Activated CD4-positive, alpha-beta T cell treated with anti-CD3 and anti-CD28 coated beads for 36 hours (primary cell): ENCODE measurements at regions not wholly inside any gene's neighbourhood (a gene's known extent, or its start where the extent isn't known, plus 50 kb on each side); places are given as distances from the start of the nearest gene placed in this dataset.

Experiments
- ATAC-seq: fragments of 200-7000 bp; cut with Tn5 transposase; one replicate; pipeline ENCODE4 v1.10.0; 2021; ENCODE audit warnings: mild to moderate bottlenecking, moderate library complexity
- CTCF ChIA-PET: fragments of 350-600 bp; sonication (Branson Sonifier 250); formaldehyde crosslinking; loops from one replicate; lab custom pipeline; 2021; ENCODE audit warnings: antibody characterized with exemption; lab: Charles Lee
- POLR2A ChIA-PET: fragments of 350-600 bp; sonication (Branson Sonifier 250); formaldehyde crosslinking; loops from one replicate; lab custom pipeline; 2021; ENCODE audit warnings: antibody characterized with exemption, inconsistent platforms; lab: Charles Lee
- DNase-seq: peaks from one replicate; pipeline ENCODE4 v3.0.0-alpha.2; 2020
- H3K27ac Mint-ChIP-seq: one replicate; pipeline ENCODE4 v1.8.0; 2021; ENCODE audit warnings: mixed read lengths
- H3K27me3 Mint-ChIP-seq: one replicate; pipeline ENCODE4 v1.8.0; 2021; ENCODE audit warnings: mixed read lengths
- H3K36me3 Mint-ChIP-seq: one replicate; pipeline ENCODE4 v1.8.0; 2021; ENCODE audit warnings: low read depth, mixed read lengths
- H3K4me1 Mint-ChIP-seq: one replicate; pipeline ENCODE4 v1.8.0; 2021; ENCODE audit warnings: mixed read lengths
- H3K4me3 Mint-ChIP-seq: one replicate; pipeline ENCODE4 v1.8.0; 2021; ENCODE audit warnings: mild to moderate bottlenecking, moderate library complexity, mixed read lengths
- H3K9me3 Mint-ChIP-seq: one replicate; pipeline ENCODE4 v1.8.0; 2021; ENCODE audit warnings: low read depth, mixed read lengths
- intact Hi-C, 2 experiments: fragments of 100-400 bp; cut with DNase I in 1 of 2; cut with micrococcal nuclease in 1 of 2; formaldehyde crosslinking; loops; one replicate each; pipeline versions ENCODE4 v1.14.2 to v1.15.1; 2022 to 2024; cut with DNase I, micrococcal nuclease

DNA sequence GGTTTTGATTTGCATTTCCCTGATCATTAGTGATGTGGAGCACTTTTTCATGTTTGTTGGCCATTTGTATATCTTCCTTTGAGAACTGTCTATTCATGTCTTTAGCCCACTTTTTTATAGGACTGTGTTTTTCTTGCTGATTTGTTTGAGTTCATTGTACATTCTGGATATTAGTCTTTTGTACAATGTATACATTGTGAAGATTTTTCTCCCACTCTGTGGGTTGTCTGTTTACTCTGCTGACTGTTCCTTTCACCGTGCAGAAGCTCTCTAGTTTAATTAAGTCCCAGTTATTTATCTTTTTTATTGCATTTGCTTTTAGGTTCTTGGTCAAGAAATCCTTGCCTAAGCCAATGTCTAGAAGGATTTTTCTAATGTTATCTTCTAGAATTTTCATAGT is 91.1 kb upstream of the ATP11B start:
- CTCF ChIA-PET = no interaction called here
- no peak for DNase-seq
- no peak for ATAC-seq
- Mint-ChIP-seq H3K27ac (no peak overlapping the region), H3K9me3 (no peaks in the 10 kb centered on the region), H3K4me3 (no peak overlapping the region), H3K27me3 (peaks cover 8% of the 10 kb centered on the region), H3K36me3 (no peaks in the 10 kb centered on the region), H3K4me1 (no peaks in the 10 kb centered on the region)
- intact Hi-C loops = no loop called here
- POLR2A ChIA-PET = no interaction called here

DNA sequence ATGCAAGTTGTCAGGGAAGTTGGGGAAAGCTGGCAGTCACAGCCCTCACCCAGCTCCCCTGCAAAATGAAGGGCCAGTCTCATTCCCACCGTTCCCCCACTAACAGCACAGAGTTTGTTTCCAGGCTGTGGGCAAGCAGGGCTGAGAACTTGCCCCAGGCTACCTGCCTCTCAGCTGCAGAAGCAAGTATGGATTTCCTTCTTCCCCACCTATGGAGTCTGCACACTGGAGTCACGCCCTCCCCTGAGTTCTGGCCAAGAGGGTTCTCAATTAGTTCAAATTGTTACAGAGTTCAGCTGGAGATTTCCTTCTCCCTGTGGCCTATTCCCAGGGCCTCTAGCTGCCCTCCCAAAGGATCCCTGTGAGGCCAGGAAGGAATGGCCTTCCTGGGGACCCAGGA is 90.1 kb upstream of the ATP11B start:
- no peak for ATAC-seq
- ChIA-PET CTCF (interaction anchor here (1.7 kb wide), 1 partner anchor 10 kb away, joined by 7 read pairs; no protein-coding TSS in a partner anchor), POLR2A (no interaction called here)
- Mint-ChIP-seq H3K4me1 (no peaks in the 10 kb centered on the region), H3K27ac (no peak overlapping the region), H3K36me3 (no peaks in the 10 kb centered on the region), H3K27me3 (peaks cover 8% of the 10 kb centered on the region), H3K9me3 (no peaks in the 10 kb centered on the region), H3K4me3 (no peak overlapping the region)
- intact Hi-C loops = no loop called here
- DNase-seq = no peak

DNA sequence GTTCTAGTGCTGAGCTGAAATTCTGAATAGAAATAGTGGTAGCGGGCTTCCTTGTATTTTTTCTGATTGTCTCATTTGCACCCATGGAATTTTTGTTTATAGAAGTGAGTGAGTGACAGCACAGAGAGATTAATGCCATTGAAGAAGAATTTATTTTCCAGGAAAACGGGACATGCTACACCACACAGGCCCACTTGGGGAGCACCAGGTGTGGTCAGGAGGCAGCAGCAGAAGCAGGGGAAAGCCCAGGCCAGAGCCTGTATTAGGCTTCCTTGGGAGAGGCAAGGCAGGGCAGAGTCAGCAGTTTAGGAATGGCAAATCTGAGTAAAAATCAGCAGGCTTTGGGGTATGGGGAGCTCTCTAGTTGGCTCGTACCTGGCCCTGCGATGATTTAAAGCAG is 88.4 kb upstream of the ATP11B start:
- no peaks in the 10 kb centered on the region for H3K9me3 Mint-ChIP-seq
- ATAC-seq (no peak), DNase-seq (no peak)
- H3K36me3 Mint-ChIP-seq = no peaks in the 10 kb centered on the region
- H3K27me3 Mint-ChIP-seq = peaks cover 8% of the 10 kb centered on the region
- no peak overlapping the region for H3K4me3 Mint-ChIP-seq
- CTCF ChIA-PET = interaction anchor here (0.8 to 1.1 kb wide), 2 partner anchors 9 to 22 kb away, joined by 3 read pairs; no protein-coding TSS in a partner anchor
- H3K4me1 Mint-ChIP-seq = no peaks in the 10 kb centered on the region
- no peak overlapping the region for H3K27ac Mint-ChIP-seq
- intact Hi-C loops = no loop called here
- POLR2A ChIA-PET = no interaction called here

DNA sequence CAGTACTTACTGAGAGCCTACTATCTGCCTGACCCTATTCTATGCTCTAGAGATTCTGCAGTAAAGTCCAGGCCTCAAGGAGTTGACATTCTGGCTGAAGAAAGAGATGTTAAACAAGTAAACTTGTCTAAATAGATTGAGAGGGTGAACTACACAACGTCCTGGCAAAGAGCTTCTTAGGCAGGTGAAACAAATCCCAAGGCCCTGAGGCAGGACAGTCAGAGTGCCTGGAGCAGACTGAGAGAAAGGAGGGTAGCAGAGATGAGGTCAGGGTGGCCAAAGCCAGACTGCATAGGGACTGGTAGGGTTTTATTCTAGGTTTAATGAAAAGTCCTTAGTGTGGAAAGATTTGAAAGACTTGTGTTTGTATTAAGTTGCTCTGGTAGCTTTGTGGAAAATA is 84.5 kb upstream of the ATP11B start:
- ChIA-PET CTCF (interaction anchor here (0.8 to 1.2 kb wide), 5 partner anchors 10 to 378 kb away, joined by 3 read pairs; no protein-coding TSS in a partner anchor), POLR2A (no interaction called here)
- Mint-ChIP-seq H3K4me1 (peaks cover 2% of the 10 kb centered on the region), H3K27ac (no peak overlapping the region), H3K27me3 (peaks cover 9% of the 10 kb centered on the region), H3K4me3 (no peak overlapping the region), H3K36me3 (no peaks in the 10 kb centered on the region), H3K9me3 (no peaks in the 10 kb centered on the region)
- DNase-seq (no peak), ATAC-seq (no peak)
- intact Hi-C loops = no loop called here

DNA sequence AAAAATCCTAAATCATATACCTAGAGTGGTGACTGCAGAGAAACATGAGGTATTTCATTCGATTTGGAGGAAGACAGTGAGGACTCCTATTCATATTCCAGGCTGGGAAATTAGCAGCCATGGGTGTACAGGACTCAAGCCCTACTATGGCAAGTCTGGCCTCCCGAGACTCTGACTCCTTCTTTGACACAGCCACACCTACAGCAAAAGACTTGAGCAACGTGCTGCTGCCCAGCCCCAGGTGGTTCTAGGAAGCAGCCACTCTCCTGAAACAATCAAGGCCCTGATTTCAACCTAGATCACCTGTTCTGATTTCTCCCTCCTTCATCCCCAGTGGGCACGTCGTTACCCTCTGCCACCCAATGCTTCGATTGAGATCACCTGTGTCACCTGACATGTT is 84.0 kb upstream of the ATP11B start:
- intact Hi-C loops = no loop called here
- Mint-ChIP-seq H3K36me3 (no peaks in the 10 kb centered on the region), H3K27me3 (peaks cover 9% of the 10 kb centered on the region), H3K27ac (no peak overlapping the region), H3K9me3 (no peaks in the 10 kb centered on the region), H3K4me1 (peaks cover 2% of the 10 kb centered on the region), H3K4me3 (no peak overlapping the region)
- no peak for DNase-seq
- ChIA-PET POLR2A (no interaction called here), CTCF (interaction anchor here (0.7 to 1.1 kb wide), 4 partner anchors 11 to 391 kb away, joined by 3 to 4 read pairs (median 3); no protein-coding TSS in a partner anchor)
- ATAC-seq = no peak

DNA sequence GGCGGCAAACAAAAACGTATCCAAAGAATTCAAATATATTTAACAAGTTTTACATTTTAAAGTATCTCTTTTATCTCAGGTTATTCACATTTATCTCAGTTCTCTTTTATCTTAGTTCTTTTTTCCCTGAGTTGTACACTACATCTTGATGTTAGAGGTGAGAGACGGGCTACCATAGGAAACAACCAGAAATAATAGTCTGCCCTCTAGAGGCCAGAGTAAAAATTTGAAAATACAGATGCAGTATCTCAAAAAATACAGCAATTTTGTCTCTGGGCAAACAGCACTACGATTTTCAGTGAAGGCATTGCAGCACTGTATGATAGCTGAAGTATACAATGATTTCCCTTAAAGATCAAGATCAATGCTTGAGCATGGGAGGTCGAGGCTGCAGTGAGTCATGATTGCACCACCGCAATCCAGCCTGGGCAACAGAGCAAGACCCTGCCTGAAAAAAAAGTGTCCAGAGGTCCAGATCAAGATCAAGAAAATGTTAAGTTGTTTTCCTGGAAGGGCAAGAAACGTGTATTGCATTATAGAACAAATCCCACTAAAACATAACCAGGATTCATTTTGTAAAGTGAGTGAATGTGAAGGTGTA is 82.6 kb upstream of the ATP11B start:
- Mint-ChIP-seq H3K4me3 (no peak overlapping the region), H3K27ac (no peak overlapping the region), H3K9me3 (no peaks in the 10 kb centered on the region), H3K36me3 (no peaks in the 10 kb centered on the region), H3K4me1 (peaks cover 2% of the 10 kb centered on the region), H3K27me3 (peaks cover 6% of the 10 kb centered on the region)
- ChIA-PET POLR2A (no interaction called here), CTCF (interaction anchor here (0.7 to 1.3 kb wide), 6 partner anchors 10 to 653 kb away, joined by 3 to 5 read pairs (median 3); no protein-coding TSS in a partner anchor)
- DNase-seq = no peak
- ATAC-seq = peak; percentile 49
- intact Hi-C loops = loop anchor here (5.0 to 10.0 kb wide), 3 partner anchors 194 to 674 kb away; no protein-coding TSS in a partner anchor

DNA sequence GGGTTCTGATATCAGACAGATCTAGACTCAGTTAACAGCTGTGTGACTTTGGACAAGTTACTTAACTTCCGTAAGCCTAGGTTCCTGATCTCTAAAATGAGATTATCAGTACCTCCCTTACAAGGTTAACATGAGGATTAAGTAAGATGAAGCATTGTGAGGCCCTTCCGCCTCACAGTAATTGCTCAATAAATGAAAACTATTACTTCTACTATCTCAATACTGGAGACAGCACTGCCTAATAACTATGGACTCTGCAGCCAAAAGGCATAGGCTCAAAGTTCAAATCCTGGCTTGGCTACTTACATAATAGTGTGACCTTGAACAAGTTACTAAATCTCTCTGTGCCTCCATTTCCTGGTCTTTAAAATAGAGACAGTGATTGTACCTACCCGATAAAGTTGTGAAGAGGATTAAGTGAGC is 82.0 kb upstream of the ATP11B start:
- POLR2A ChIA-PET = no interaction called here
- DNase-seq = no peak

DNA sequence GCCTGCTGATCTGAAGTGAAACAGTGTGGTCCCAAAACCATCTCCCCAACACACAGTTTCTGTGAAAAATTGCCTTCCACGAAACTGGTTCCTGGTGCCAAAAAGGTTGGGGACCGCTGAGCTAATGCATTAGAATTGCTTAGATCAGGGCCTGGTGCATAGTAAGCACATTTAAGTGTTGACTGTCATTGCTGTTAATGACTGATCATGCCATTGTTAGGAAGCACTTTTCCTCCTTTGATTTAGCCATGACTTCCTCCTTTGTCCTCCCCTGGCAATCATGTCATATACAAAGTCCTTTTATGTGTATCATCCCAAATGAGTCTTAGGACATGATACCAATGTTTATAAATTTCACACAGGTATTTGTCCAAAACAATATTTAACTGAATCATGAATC is 81.5 kb upstream of the ATP11B start:
- intact Hi-C loops = loop anchor here (5.0 to 10.0 kb wide), 3 partner anchors 193 to 673 kb away; no protein-coding TSS in a partner anchor

More for the DNA sequence above, 82.0 kb upstream of the ATP11B start:
- CTCF ChIA-PET = interaction anchor here (1.2 to 2.1 kb wide), 3 partner anchors 9 to 374 kb away, joined by 3 to 7 read pairs (median 4); no protein-coding TSS in a partner anchor
- Mint-ChIP-seq H3K27ac (no peak overlapping the region), H3K27me3 (peaks cover 6% of the 10 kb centered on the region), H3K9me3 (no peaks in the 10 kb centered on the region), H3K36me3 (no peaks in the 10 kb centered on the region), H3K4me3 (no peak overlapping the region), H3K4me1 (peaks cover 6% of the 10 kb centered on the region)
- intact Hi-C loops = loop anchor here (5.0 to 10.0 kb wide), 3 partner anchors 194 to 674 kb away; no protein-coding TSS in a partner anchor
- no peak for ATAC-seq

DNA sequence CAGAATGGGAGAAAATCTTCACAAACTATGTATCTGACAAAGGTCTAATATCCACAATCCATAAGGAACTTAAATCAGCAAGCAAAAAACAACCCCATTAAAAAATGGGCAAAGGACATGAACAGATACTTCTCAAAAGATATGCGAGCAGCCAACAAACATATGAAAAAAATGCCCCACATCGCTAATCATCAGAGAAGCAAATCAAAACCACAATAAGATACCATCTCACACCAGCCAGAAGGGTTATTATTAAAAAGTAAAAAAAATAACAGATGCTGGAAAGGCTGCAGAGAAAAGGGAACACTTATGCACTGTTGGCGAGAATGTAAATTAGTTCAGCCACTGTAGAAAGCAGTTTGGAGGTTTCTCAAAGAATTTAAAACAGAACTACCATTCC is 80.2 kb upstream of the ATP11B start:
- intact Hi-C loops = loop anchor here (5.0 to 10.0 kb wide), 3 partner anchors 192 to 672 kb away; no protein-coding TSS in a partner anchor
- ATAC-seq (no peak), DNase-seq (no peak)
- H3K4me3 Mint-ChIP-seq = no peak overlapping the region
- POLR2A ChIA-PET = no interaction called here
- peaks cover 8% of the 10 kb centered on the region for H3K4me1 Mint-ChIP-seq
- CTCF ChIA-PET = interaction anchor here (0.6 to 2.7 kb wide), 15 partner anchors 10 to 512 kb away, joined by 3 to 14 read pairs (median 4); no protein-coding TSS in a partner anchor
- H3K27ac Mint-ChIP-seq = no peak overlapping the region
- H3K27me3 Mint-ChIP-seq = peaks cover 3% of the 10 kb centered on the region
- no peaks in the 10 kb centered on the region for H3K9me3 Mint-ChIP-seq
- H3K36me3 Mint-ChIP-seq = no peaks in the 10 kb centered on the region

More for the DNA sequence above, 81.5 kb upstream of the ATP11B start:
- Mint-ChIP-seq H3K4me1 (peaks cover 8% of the 10 kb centered on the region), H3K27me3 (peaks cover 5% of the 10 kb centered on the region), H3K27ac (no peak overlapping the region), H3K4me3 (no peak overlapping the region), H3K36me3 (no peaks in the 10 kb centered on the region), H3K9me3 (no peaks in the 10 kb centered on the region)
- DNase-seq (no peak), ATAC-seq (no peak)
- POLR2A ChIA-PET = no interaction called here
- CTCF ChIA-PET = interaction anchor here (1.0 to 2.4 kb wide), 5 partner anchors 8 to 125 kb away, joined by 3 to 7 read pairs (median 4); no protein-coding TSS in a partner anchor

DNA sequence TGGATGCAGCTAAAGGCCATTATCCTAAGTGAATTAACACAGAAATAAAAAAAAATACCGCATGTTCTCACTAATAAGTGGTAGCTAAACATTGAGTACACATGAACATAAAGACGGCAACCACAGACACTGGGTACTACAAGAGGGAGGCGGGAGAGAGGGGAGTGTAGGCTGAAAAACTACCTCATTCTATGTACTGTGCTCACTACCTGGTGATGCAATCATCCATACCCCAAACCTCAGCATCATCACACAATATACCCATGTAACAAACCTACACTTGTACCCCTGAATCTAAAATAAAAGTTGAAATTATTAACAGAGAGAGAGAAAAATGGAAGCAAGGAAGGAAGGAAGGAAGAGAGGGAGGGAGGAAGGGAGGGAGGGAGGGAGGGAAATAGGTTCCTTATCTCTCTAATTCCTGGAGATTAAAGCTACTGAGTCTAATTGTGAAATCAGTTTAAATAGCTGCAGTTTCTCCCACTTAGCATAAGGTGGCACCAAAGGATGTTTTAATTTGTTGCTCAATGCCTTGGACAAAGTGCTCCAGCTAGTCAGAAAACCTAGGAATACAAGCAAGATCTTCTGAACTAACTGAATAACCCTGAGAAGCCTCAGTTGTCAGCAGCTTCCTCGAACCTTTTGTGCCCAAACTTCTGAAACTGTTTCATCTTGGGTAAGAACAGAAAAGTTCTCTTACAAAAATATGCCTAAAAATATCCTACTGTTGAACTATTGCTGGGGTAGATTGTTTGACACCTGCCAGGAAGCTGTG is 79.4 kb upstream of the ATP11B start:
- peaks cover 3% of the 10 kb centered on the region for H3K27me3 Mint-ChIP-seq
- ChIA-PET CTCF (interaction anchor here (0.6 to 2.9 kb wide), 30 partner anchors 8 to 525 kb away, joined by 3 to 29 read pairs (median 4); no protein-coding TSS in a partner anchor), POLR2A (interaction anchor here (1.3 kb wide), 1 partner anchor 85 kb away, joined by 3 read pairs; no protein-coding TSS in a partner anchor)
- intact Hi-C loops = loop anchor here (1.0 to 10.0 kb wide), 5 partner anchors 124 to 671 kb away; no protein-coding TSS in a partner anchor
- peaks cover 8% of the 10 kb centered on the region for H3K4me1 Mint-ChIP-seq
- ATAC-seq = peak; percentile 66
- H3K9me3 Mint-ChIP-seq = no peaks in the 10 kb centered on the region
- no peak overlapping the region for H3K4me3 Mint-ChIP-seq
- no peak for DNase-seq
- no peak overlapping the region for H3K27ac Mint-ChIP-seq
- H3K36me3 Mint-ChIP-seq = no peaks in the 10 kb centered on the region

DNA sequence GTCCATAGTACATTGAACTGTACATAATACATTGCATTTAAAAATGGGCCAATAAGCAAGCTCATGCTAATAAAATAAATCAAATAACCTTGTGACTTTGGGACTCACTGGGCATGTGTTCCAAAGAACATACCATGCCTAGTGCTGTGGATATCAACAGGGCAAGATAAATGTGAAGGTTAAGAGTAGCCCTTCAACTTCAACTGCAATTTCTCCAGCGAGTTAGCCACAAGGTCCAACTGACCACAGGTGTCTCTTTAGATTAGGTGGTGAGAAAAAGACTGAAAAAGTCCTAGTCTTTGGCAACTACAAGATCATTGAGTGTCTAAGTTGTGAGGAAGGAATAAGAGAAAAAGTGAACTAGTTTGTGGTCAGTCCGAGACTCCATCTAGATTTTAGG is 78.3 kb upstream of the ATP11B start:
- Mint-ChIP-seq H3K9me3 (no peaks in the 10 kb centered on the region), H3K27me3 (peaks cover 3% of the 10 kb centered on the region), H3K36me3 (no peaks in the 10 kb centered on the region), H3K4me1 (peaks cover 8% of the 10 kb centered on the region), H3K27ac (no peak overlapping the region), H3K4me3 (no peak overlapping the region)
- ChIA-PET POLR2A (interaction anchor here (1.3 kb wide), 1 partner anchor 84 kb away, joined by 3 read pairs; no protein-coding TSS in a partner anchor), CTCF (interaction anchor here (1.0 to 3.6 kb wide), 12 partner anchors 12 to 195 kb away, joined by 3 to 29 read pairs (median 6); no protein-coding TSS in a partner anchor)
- intact Hi-C loops = loop anchor here (2.0 to 10.0 kb wide), 3 partner anchors 190 to 670 kb away; no protein-coding TSS in a partner anchor
- DNase-seq = no peak
- no peak for ATAC-seq
